B cell (primary cell): ENCODE measurements at regions not wholly inside any gene's neighbourhood (a gene's known extent, or its start where the extent isn't known, plus 50 kb on each side); places are given as distances from the start of the nearest gene placed in this dataset.

Source experiments
- ATAC-seq: fragments of 200-7000 bp; cut with Tn5 transposase; one replicate; pipeline ENCODE4 v1.10.0; 2021; ENCODE audit warnings: low read depth, mild to moderate bottlenecking, moderate number of reproducible peaks, moderate library complexity
- CTCF ChIA-PET: fragments of 350-600 bp; sonication (Branson Sonifier 250); formaldehyde crosslinking; loops from one replicate; lab custom pipeline; 2021; ENCODE audit warnings: antibody characterized with exemption, inconsistent platforms; lab: Charles Lee
- POLR2A ChIA-PET: fragments of 350-600 bp; sonication (Branson Sonifier 250); formaldehyde crosslinking; loops from one replicate; lab custom pipeline; 2021; ENCODE audit warnings: antibody characterized with exemption; lab: Charles Lee
- DNase-seq: peaks from one replicate; pipeline ENCODE4 v3.0.0; 2013
- H2AFZ ChIP-seq: 2 replicates; pipeline ENCODE4 v1.6.1; 2012; ENCODE audit warnings: mild to moderate bottlenecking, low read depth, low read length; ENCODE audit not compliant: insufficient read depth, poor library complexity, severe bottlenecking
- H3K27ac ChIP-seq, 2 donors: 1 replicate in 1 of 2; 2 replicates in 1 of 2; pipeline ENCODE4 v1.5.1; 2012 to 2013; ENCODE audit warnings: low read length in 2 of 2, mild to moderate bottlenecking in 2 of 2, moderate library complexity in 1 of 2
- H3K27me3 ChIP-seq, 4 experiments: fragments of 200-600 bp in 1 of 4; sonication (generic) in 1 of 4; replicated peaks in 1 of 4; 1 replicate in 2 of 4; 2 replicates in 2 of 4; pipeline versions ENCODE4 v1.6.1 to v1.7.0; 2013 to 2016; ENCODE audit warnings: low read length in 3 of 4, mild to moderate bottlenecking in 2 of 4, mixed read lengths in 1 of 4, moderate library complexity in 1 of 4; ENCODE audit not compliant: insufficient read depth in 4 of 4, control insufficient read depth in 3 of 4; ENCODE audit errors: control extremely low read depth in 1 of 4
- H3K36me3 ChIP-seq, 2 experiments: replicated peaks in 1 of 2; 1 replicate in 1 of 2; 2 replicates in 1 of 2; pipeline versions ENCODE4 v1.6.1 to v1.7.1; 2013; ENCODE audit warnings: low read length in 1 of 2; ENCODE audit not compliant: insufficient read depth in 2 of 2, control insufficient read depth in 1 of 2; ENCODE audit errors: control extremely low read depth in 1 of 2, extremely low read depth in 1 of 2
- H3K4me1 ChIP-seq, 2 donors: fragments of 200-600 bp in 1 of 2; sonication (generic) in 1 of 2; 1 replicate in 1 of 2; 2 replicates in 1 of 2; pipeline versions ENCODE4 v1.5.1 to v1.6.1; 2013 to 2017; ENCODE audit warnings: low read length in 2 of 2; ENCODE audit not compliant: control insufficient read depth in 2 of 2, insufficient read depth in 2 of 2
- H3K4me2 ChIP-seq: replicated peaks from 2 replicates; pipeline ENCODE3; 2012; ENCODE audit warnings: mild to moderate bottlenecking, low read depth, low read length; ENCODE audit not compliant: poor library complexity, severe bottlenecking
- H3K4me3 ChIP-seq, 5 experiments: fragments of 200-600 bp in 1 of 5; sonication (generic) in 1 of 5; 1 replicate in 3 of 5; 2 replicates in 2 of 5; pipeline versions ENCODE4 v1.5.1 to v1.7.0; 2011 to 2016; ENCODE audit warnings: low read length in 4 of 5, mild to moderate bottlenecking in 4 of 5, low read depth in 2 of 5, control low read depth in 1 of 5, moderate library complexity in 1 of 5; ENCODE audit not compliant: insufficient read depth in 1 of 5; ENCODE audit errors: control extremely low read depth in 1 of 5, extremely low read depth in 1 of 5
- H3K79me2 ChIP-seq: fragments of 200-600 bp; sonication (generic); one replicate; pipeline ENCODE4 v1.6.0; 2016; ENCODE audit warnings: low read length; ENCODE audit not compliant: control insufficient read depth, insufficient read depth
- H3K9ac ChIP-seq: fragments of 200-600 bp; sonication (generic); 2 replicates; pipeline ENCODE4 v1.6.1; 2017; ENCODE audit warnings: mild to moderate bottlenecking, low read length, moderate library complexity
- H3K9me3 ChIP-seq, 3 donors: one replicate each; pipeline versions ENCODE4 v1.6.1 to v1.7.1; 2013; ENCODE audit warnings: low read length in 2 of 3; ENCODE audit not compliant: control insufficient read depth in 2 of 3, insufficient read depth in 1 of 3; ENCODE audit errors: control extremely low read depth in 1 of 3
- H4K20me1 ChIP-seq: 2 replicates; pipeline ENCODE4 v1.6.0; 2012; ENCODE audit warnings: mild to moderate bottlenecking, low read length; ENCODE audit not compliant: insufficient read depth, control insufficient read depth, poor library complexity, severe bottlenecking
- H3K27ac Mint-ChIP-seq: one replicate; pipeline ENCODE4 v1.8.0; 2021; ENCODE audit warnings: mixed read lengths
- H3K27me3 Mint-ChIP-seq: one replicate; pipeline ENCODE4 v1.8.0; 2021; ENCODE audit warnings: mixed read lengths
- H3K4me1 Mint-ChIP-seq: one replicate; pipeline ENCODE4 v1.8.0; 2021; ENCODE audit warnings: mixed read lengths
- H3K4me3 Mint-ChIP-seq: one replicate; pipeline ENCODE4 v1.8.0; 2021; ENCODE audit warnings: mixed read lengths
- H3K9me3 Mint-ChIP-seq: one replicate; pipeline ENCODE4 v1.8.0; 2022; ENCODE audit warnings: mixed read lengths; ENCODE audit not compliant: insufficient read depth
- CTCF ChIP-seq: fragments of 200-600 bp; IDR thresholded peaks from one replicate; pipeline ENCODE4 v1.8.0; 2022; ENCODE audit warnings: antibody characterized with exemption, mild to moderate bottlenecking
- EZH2 ChIP-seq: IDR thresholded peaks from 2 replicates; pipeline ENCODE4 v1.6.1; 2012; ENCODE audit warnings: borderline replicate concordance, low read depth, mild to moderate bottlenecking, moderate library complexity, low read length; ENCODE audit not compliant: insufficient read depth, poor library complexity, severe bottlenecking
- WGBS: methylation state at CpG from one replicate; pipeline ENCODE4 v1.1.5; 2013; ENCODE audit warnings: missing lambda C conversion rate; ENCODE audit not compliant: insufficient coverage; 5-methylcytosine and 5-hydroxymethylcytosine counted together
- intact Hi-C: fragments of 100-400 bp; cut with micrococcal nuclease; formaldehyde crosslinking; loops from one replicate; pipeline ENCODE4 v1.10.0; 2022

- Histone ChIP-seq H3K9me3 (no peaks in the 10 kb centered on the region), H3K4me2 (no peak overlapping the region), H3K9ac (no peak overlapping the region), H3K4me1 (peaks cover 13 to 22% of the 10 kb centered on the region in 2 donors), H3K4me3 (no peak overlapping the region), H2AFZ (no peak overlapping the region), H3K27ac (no peak overlapping the region), H3K36me3 (no peaks in the 10 kb centered on the region), H4K20me1 (no peaks in the 10 kb centered on the region), H3K27me3 (no peaks in the 10 kb centered on the region), H3K79me2 (no peaks in the 10 kb centered on the region)
- DNase-seq (no peak), ATAC-seq (no peak)
- 94% methylated on average over 6 of the region's 7 CpGs for WGBS
- Mint-ChIP-seq H3K4me1 (peaks cover 42% of the 10 kb centered on the region), H3K4me3 (no peak overlapping the region), H3K27me3 (no peaks in the 10 kb centered on the region), H3K27ac (no peak overlapping the region), H3K9me3 (no peaks in the 10 kb centered on the region)
- CTCF ChIA-PET = interaction anchor here (1.3 kb wide), 1 partner anchor 301 kb away, joined by 3 read pairs; no protein-coding TSS in a partner anchor
- POLR2A ChIA-PET = no interaction called here
- TF ChIP-seq EZH2 (no peak), CTCF (no peak)
- intact Hi-C loops = no loop called here
These were observed 243.9 kb downstream of the OPA1 start for GRCh38 chr3:193836918-193837317.

GRCh38 chr3:193837347-193837827 is 244.4 kb downstream of the OPA1 start:
- 95% methylated on average over 3 of the region's 6 CpGs for WGBS
- Histone ChIP-seq H3K9ac (no peak overlapping the region), H3K4me3 (no peak overlapping the region), H3K4me2 (no peak overlapping the region), H3K9me3 (no peaks in the 10 kb centered on the region), H3K79me2 (no peaks in the 10 kb centered on the region), H3K27ac (no peak overlapping the region), H2AFZ (no peak overlapping the region), H4K20me1 (no peaks in the 10 kb centered on the region), H3K27me3 (no peaks in the 10 kb centered on the region), H3K36me3 (no peaks in the 10 kb centered on the region), H3K4me1 (peaks cover 13 to 22% of the 10 kb centered on the region in 2 donors)
- no peaks in the 10 kb centered on the region for H3K9me3 Mint-ChIP-seq
- CTCF ChIA-PET = interaction anchor here (1.3 kb wide), 1 partner anchor 301 kb away, joined by 3 read pairs; no protein-coding TSS in a partner anchor
- H3K27me3 Mint-ChIP-seq = no peaks in the 10 kb centered on the region
- TF ChIP-seq CTCF (no peak), EZH2 (no peak)
- POLR2A ChIA-PET = no interaction called here
- H3K4me1 Mint-ChIP-seq = peaks cover 42% of the 10 kb centered on the region
- intact Hi-C loops = no loop called here
- no peak for DNase-seq
- no peak overlapping the region for H3K27ac Mint-ChIP-seq
- no peak for ATAC-seq
- no peak overlapping the region for H3K4me3 Mint-ChIP-seq
